Right lobe of liver (tissue), 6 donors: ENCODE measurements at regions not wholly inside any gene's neighbourhood (a gene's known extent, or its start where the extent isn't known, plus 50 kb on each side); places are given as distances from the start of the nearest gene placed in this dataset.

ENCODE experiments used
- ATAC-seq, 4 donors: fragments of 200-7000 bp; cut with Tn5 transposase; one replicate each; pipeline ENCODE4 v1.9.1; 2020; ENCODE audit warnings: mild to moderate bottlenecking in 4 of 4, moderate library complexity in 4 of 4
- DNase-seq, 3 donors: peaks; one replicate each; pipeline ENCODE4 v3.0.0-alpha.2; 2020
- H3K27ac ChIP-seq, 3 donors: fragments of 200-600 bp; one replicate each; pipeline ENCODE4 v1.8.0; 2022
- H3K27me3 ChIP-seq, 2 donors: fragments of 200-600 bp; one replicate each; pipeline ENCODE4 v1.8.0; 2022
- H3K36me3 ChIP-seq, 4 donors: fragments of 200-600 bp; sonication (generic) in 1 of 4; one replicate each; pipeline versions ENCODE4 v1.5.1 to v1.8.0; 2017 to 2022; ENCODE audit warnings: control low read depth in 1 of 4
- H3K4me1 ChIP-seq, 4 donors: fragments of 200-600 bp; sonication (generic) in 1 of 4; one replicate each; pipeline versions ENCODE4 v1.5.1 to v1.8.0; 2017 to 2022; ENCODE audit warnings: control low read depth in 1 of 4
- H3K4me3 ChIP-seq, 3 donors: fragments of 200-600 bp; one replicate each; pipeline ENCODE4 v1.8.0; 2022
- H3K9me3 ChIP-seq, 4 donors: fragments of 200-600 bp; sonication (generic) in 1 of 4; one replicate each; pipeline versions ENCODE4 v1.5.1 to v1.8.0; 2017 to 2022; ENCODE audit warnings: control low read depth in 1 of 4
- CTCF ChIP-seq, 4 donors: fragments of 200-600 bp in 3 of 4; fragments of 450-650 bp in 1 of 4; IDR thresholded peaks; one replicate each; pipeline versions ENCODE4 v1.5.1 to v1.8.0; 2016 to 2022; ENCODE audit warnings: antibody characterized with exemption in 4 of 4, mild to moderate bottlenecking in 2 of 4
- POLR2A ChIP-seq: fragments of 450-650 bp; IDR thresholded peaks from one replicate; pipeline ENCODE4 v1.6.1; 2017; ENCODE audit warnings: antibody characterized with exemption, mild to moderate bottlenecking
- WGBS: methylation state at CpG from one replicate; pipeline ENCODE4 v1.1.6; 2018; ENCODE audit warnings: low coverage, low lambda C conversion rate; ENCODE audit not compliant: insufficient coverage; ENCODE audit errors: missing lambda C conversion rate; 5-methylcytosine and 5-hydroxymethylcytosine counted together
- intact Hi-C, 2 donors: fragments of 100-400 bp; cut with DNase I; formaldehyde crosslinking; loops; one replicate each; pipeline versions ENCODE4 v1.11.2 to v1.14.1; 2022
- donor health status: DM: no; HTN: yes; CAD: no.
- donor health status: DM: no; HTN: no; CAD: no.
- donor health status: DM: no; HTN: no; CAD: no.
- donor health status: DM: no; HTN: yes; CAD: no.
- donor health status: DM: no; HTN: yes; CAD: no.

DNA sequence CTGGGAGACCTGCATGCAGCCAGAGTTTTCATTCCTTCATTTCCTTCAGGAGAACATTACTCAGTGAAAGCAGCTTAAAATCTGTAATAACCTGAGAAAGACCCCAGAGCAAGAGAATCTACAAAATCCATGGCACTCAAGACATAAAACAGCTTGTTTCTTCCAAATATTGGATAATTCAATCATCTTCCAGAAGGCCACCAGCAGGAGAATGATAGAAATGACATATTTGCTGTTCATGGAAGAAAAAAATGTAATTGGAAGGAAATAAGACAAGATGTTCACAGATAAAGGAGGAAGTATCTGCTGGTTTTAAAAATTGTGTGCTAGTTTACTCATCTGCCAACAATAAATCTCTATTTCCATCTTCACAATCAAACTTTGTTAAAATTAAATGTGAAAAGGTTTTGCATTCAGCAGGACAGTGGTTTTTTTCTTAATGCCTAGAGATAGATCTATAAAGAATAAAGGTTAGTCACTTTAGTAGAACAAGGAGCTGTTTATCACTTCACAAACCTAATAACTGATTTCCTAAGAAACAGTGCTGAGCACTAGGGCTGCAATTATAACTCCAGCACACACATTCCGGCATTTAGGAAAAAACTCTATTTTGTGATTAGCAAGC, 530.8 kb downstream of the NSUN3 start:
- Histone ChIP-seq H3K9me3 (no peaks in the 10 kb centered on the region), H3K36me3 (no peaks in the 10 kb centered on the region), H3K27me3 (no peaks in the 10 kb centered on the region), H3K4me1 (no peaks in the 10 kb centered on the region), H3K4me3 (no peak overlapping the region), H3K27ac (no peak overlapping the region)
- intact Hi-C loops: no loop called here
- DNase-seq: no peak
- TF ChIP-seq CTCF (IDR thresholded peaks at IDR 0.05): no peak
- TF ChIP-seq POLR2A: no peak
- no peak for ATAC-seq
- WGBS: 93% methylated on average over 1 of the region's 1 CpG

GRCh38 chr3:94596141-94596540, 533.3 kb downstream of the NSUN3 start:
- DNase-seq: no peak
- WGBS: 78% methylated on average over 1 of the region's 3 CpGs
- H3K27me3 ChIP-seq: no peaks in the 10 kb centered on the region
- intact Hi-C loops: no loop called here
- no peak overlapping the region for H3K4me3 ChIP-seq
- ATAC-seq: no peak
- no peaks in the 10 kb centered on the region for H3K9me3 ChIP-seq
- H3K4me1 ChIP-seq: no peaks in the 10 kb centered on the region
- no peaks in the 10 kb centered on the region for H3K36me3 ChIP-seq
- TF ChIP-seq POLR2A (no peak), CTCF (IDR thresholded peaks at IDR 0.05) (no peak)
- no peak overlapping the region for H3K27ac ChIP-seq

DNA sequence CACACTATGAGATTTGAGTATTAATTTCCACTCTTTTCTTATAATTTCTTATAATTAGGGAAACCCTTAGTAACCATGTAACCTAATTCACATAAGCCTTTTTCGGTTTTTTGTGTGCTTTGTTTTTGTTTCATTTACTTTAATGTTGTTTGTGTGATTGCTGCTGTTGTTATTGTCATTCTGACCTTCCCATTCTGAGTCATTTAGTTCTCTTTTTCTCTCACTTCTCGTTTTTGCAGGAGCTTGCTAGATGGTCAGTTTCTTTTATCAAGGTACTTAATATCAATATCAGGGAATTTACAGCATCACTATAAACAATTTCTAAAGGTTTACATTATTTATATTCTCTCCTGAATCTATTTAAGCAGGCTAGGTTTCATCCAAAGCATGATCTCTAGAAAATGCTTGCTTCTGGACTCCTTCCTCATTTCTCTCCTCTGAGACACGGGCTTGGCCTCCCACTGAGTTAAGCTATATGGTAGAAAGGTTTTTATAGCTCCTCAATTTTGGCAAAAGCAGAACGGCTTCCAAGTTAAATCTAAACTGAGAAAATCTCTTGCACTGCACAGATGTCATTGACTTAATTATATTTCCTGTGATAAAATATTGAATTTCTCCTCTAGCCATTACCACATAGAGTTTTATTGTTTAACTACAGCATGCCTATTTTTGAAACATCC, 534.2 kb downstream of the NSUN3 start:
- no peak for ATAC-seq
- intact Hi-C loops: no loop called here
- DNase-seq: no peak
- H3K27ac ChIP-seq: no peak overlapping the region
- H3K36me3 ChIP-seq: no peaks in the 10 kb centered on the region
- no peak overlapping the region for H3K4me3 ChIP-seq
- no peak for TF ChIP-seq CTCF (IDR thresholded peaks at IDR 0.05)
- TF ChIP-seq POLR2A: no peak
- H3K27me3 ChIP-seq: no peaks in the 10 kb centered on the region
- no peaks in the 10 kb centered on the region for H3K9me3 ChIP-seq
- no peaks in the 10 kb centered on the region for H3K4me1 ChIP-seq
- WGBS: 39% methylated on average over 4 of the region's 4 CpGs

DNA sequence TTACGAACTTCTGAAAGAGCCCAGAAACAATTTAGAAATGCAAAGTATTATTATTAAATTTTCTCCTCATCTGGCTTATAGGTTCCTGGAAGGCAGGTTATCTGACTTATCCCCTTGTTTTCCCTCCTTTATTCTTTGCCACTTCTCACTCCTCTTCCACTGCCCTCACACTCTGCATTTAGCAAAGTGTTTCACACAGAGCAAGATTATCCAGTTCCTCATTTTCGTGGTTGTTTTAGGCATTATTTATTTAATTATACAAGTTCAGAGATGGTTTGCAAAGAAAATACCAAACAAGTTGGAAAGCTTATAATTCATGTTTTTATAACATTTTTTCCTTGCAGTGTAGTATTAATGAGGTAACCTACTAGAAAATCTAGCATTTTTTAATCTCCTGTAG, 544.9 kb downstream of the NSUN3 start:
- Histone ChIP-seq H3K4me1 (no peaks in the 10 kb centered on the region), H3K36me3 (no peaks in the 10 kb centered on the region), H3K27me3 (no peaks in the 10 kb centered on the region), H3K27ac (no peak overlapping the region), H3K9me3 (no peaks in the 10 kb centered on the region), H3K4me3 (no peak overlapping the region)
- no peak for DNase-seq
- intact Hi-C loops: no loop called here
- ATAC-seq: no peak
- TF ChIP-seq POLR2A (no peak), CTCF (IDR thresholded peaks at IDR 0.05) (no peak)
- 45% methylated on average over 2 of the region's 2 CpGs for WGBS
